ENCODE measurements at regions not wholly inside any gene's neighbourhood (a gene's known extent, or its start where the extent isn't known, plus 50 kb on each side); places are given as distances from the start of the nearest gene placed in this dataset.

DNA sequence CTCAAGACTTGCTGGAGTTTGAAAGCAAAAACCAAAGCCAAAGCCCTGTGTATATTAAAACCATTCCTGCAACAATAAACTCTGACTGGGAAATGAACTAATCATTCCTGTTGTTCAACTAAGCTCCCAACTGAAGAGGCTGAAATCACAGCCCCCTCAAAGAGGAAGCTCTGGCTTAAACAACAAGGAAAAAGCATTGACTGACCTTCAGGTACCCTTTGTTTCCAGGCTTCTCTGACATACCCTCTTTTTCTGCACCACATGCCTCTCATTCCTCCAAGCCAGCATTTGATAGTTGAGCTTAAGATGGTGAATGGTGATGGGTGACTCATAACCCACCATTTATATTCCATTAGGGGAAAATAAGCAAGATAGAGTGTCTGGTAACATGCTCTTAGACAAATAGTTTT, 470.9 kb upstream of the SOX9 start:
- Histone ChIP-seq H3K27me3 (no peaks in the 10 kb centered on the region), H3K27ac (no peak overlapping the region), H3K36me3 (no peaks in the 10 kb centered on the region), H3K4me3 (no peak overlapping the region), H3K4me1 (no peaks in the 10 kb centered on the region), H3K9me3 (no peaks in the 10 kb centered on the region)
- DNase-seq: no peak
- TF ChIP-seq POLR2A (IDR thresholded peaks at IDR 0.05): no peak
- TF ChIP-seq, protein P1, sequence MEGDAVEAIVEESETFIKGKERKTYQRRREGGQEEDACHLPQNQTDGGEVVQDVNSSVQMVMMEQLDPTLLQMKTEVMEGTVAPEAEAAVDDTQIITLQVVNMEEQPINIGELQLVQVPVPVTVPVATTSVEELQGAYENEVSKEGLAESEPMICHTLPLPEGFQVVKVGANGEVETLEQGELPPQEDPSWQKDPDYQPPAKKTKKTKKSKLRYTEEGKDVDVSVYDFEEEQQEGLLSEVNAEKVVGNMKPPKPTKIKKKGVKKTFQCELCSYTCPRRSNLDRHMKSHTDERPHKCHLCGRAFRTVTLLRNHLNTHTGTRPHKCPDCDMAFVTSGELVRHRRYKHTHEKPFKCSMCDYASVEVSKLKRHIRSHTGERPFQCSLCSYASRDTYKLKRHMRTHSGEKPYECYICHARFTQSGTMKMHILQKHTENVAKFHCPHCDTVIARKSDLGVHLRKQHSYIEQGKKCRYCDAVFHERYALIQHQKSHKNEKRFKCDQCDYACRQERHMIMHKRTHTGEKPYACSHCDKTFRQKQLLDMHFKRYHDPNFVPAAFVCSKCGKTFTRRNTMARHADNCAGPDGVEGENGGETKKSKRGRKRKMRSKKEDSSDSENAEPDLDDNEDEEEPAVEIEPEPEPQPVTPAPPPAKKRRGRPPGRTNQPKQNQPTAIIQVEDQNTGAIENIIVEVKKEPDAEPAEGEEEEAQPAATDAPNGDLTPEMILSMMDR (IDR thresholded peaks at IDR 0.05): no peak

DNA sequence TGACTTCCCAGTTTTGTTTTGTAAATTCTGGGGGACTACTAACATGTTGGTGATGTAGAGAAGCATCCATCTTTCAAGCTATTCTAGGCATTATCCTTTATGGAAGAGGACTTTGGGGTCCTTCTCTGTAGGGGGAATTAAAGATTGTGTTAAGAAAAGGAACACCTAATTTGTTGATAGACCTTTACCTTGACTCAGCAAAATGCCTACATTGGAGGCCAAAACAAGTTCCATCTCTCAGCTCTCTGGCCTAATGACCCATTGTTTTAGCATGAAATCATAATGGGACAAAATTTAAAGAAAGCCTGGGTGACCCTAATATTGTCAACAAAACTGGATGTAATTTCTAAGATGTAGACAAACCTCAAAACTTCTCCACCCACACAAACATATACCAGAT, 465.3 kb upstream of the SOX9 start:
- H3K4me3 ChIP-seq: no peak overlapping the region
- H3K4me1 ChIP-seq: no peaks in the 10 kb centered on the region
- H3K9me3 ChIP-seq: no peaks in the 10 kb centered on the region
- DNase-seq: no peak
- H3K27ac ChIP-seq: no peak overlapping the region
- TF ChIP-seq POLR2A (IDR thresholded peaks at IDR 0.05): no peak
- TF ChIP-seq, protein P1 (IDR thresholded peaks at IDR 0.05): no peak
- no peaks in the 10 kb centered on the region for H3K27me3 ChIP-seq
- no peaks in the 10 kb centered on the region for H3K36me3 ChIP-seq

DNA sequence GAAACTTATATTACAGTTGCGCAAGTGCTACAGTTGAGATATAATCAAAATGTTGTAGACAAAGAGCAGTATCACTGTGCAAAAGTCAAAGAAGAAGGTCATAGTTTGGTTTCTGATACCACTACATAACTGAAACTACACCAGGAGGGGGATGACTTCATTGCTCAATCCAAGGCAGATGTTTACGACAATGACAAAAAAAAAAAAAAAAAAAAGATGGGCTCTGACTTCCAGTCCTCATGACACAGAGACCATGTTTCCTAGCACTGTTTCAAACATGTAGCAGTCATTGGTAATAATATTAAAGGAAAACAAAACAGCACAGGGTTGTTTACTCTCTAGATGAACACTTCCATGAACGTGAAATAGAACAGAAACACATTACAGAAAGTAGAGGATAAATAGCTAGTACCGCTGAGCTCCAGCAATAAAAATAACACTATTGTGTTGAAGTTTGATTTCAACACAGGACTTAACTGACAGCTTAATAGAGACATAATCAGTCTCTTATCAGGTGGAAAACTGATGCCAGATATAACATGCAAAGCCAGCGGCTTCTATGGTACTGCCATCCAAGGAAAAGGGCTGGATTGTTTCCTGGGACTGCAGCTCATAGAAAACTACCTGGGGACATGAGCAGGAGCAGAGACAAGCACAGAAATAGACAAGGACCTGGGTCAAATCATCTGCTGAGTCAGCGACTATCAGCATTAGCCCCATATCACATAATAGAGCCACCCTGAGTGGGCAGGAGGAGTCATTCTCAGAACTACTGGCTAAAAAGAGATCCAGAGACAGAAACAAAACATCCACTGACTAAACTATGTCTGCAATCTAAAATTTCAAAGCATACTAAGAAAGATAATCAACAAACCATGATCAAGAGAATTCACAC, 463.6 kb upstream of the SOX9 start:
- DNase-seq: no peak
- H3K4me3 ChIP-seq: no peak overlapping the region
- H3K4me1 ChIP-seq: no peaks in the 10 kb centered on the region
- H3K36me3 ChIP-seq: no peaks in the 10 kb centered on the region
- no peaks in the 10 kb centered on the region for H3K9me3 ChIP-seq
- no peaks in the 10 kb centered on the region for H3K27me3 ChIP-seq
- TF ChIP-seq, protein P1 (IDR thresholded peaks at IDR 0.05): no peak
- no peak for TF ChIP-seq POLR2A (IDR thresholded peaks at IDR 0.05)
- H3K27ac ChIP-seq: no peak overlapping the region

DNA sequence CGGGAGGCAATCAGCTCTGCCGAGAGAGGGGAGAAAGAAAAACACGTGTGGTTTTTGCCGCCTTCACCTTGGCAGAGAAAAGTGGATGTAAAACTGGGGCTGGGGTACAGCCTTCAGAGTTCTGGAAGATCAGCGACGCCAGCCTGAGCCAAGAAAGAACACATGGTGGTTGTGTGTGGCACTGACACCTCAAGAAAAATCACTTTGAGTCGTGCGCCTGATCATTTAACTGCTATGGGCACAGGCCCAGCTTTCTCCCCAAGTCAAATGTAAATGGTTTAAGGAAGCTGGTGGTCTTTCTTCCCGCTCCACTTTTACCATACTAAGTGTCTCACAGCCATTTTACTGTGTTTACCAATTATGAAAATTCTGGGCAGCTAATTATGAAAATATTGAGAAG, 461.8 kb upstream of the SOX9 start:
- no peaks in the 10 kb centered on the region for H3K36me3 ChIP-seq
- DNase-seq: no peak
- no peak overlapping the region for H3K4me3 ChIP-seq
- TF ChIP-seq POLR2A (IDR thresholded peaks at IDR 0.05): no peak
- TF ChIP-seq, protein P1 (IDR thresholded peaks at IDR 0.05): no peak
- no peak overlapping the region for H3K27ac ChIP-seq
- H3K9me3 ChIP-seq: no peaks in the 10 kb centered on the region
- H3K27me3 ChIP-seq: no peaks in the 10 kb centered on the region
- no peaks in the 10 kb centered on the region for H3K4me1 ChIP-seq

DNA sequence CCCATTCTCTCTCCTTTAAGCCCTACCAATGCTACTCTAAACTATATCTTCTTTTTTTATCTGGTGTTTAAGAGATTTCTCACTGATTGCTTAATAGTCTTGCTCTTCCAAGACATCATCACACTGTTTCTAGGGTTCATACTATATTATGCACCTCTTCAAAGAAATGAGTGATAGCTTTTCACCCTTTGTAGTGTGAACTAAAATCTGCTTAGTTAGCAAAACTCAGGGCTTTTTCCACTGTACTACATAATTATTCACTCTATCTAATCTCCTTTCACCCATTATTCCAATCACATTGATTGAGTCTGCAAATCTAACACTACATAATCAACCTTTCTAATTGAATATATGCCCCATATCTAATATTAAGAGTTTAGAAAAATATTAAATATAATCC, 456.0 kb upstream of the SOX9 start:
- H3K27me3 ChIP-seq: no peaks in the 10 kb centered on the region
- H3K36me3 ChIP-seq: no peaks in the 10 kb centered on the region
- no peak overlapping the region for H3K4me3 ChIP-seq
- no peaks in the 10 kb centered on the region for H3K9me3 ChIP-seq
- no peak overlapping the region for H3K27ac ChIP-seq
- H3K4me1 ChIP-seq: no peaks in the 10 kb centered on the region
- TF ChIP-seq, protein P1 (IDR thresholded peaks at IDR 0.05): no peak
- TF ChIP-seq POLR2A (IDR thresholded peaks at IDR 0.05): no peak
- no peak for DNase-seq

Data from Peyer's patch (tissue), 4 donors.